ENCODE measurements at regions not wholly inside any gene's neighbourhood (a gene's known extent, or its start where the extent isn't known, plus 50 kb on each side); places are given as distances from the start of the nearest gene placed in this dataset.

GRCh38 chr17:71335212-71335611, 785.6 kb upstream of the SOX9 start:
- Histone ChIP-seq H3F3A (ENCODE audit: insufficient read depth) (no peaks in the 10 kb centered on the region), H3K9me2 (replicated peaks; ENCODE audit: insufficient read depth, low read length) (no peaks in the 10 kb centered on the region), H3K4me3 (ENCODE audit: insufficient read depth, low read length, poor library complexity, severe bottlenecking) (no peak overlapping the region), H3K9ac (ENCODE audit: low read length) (no peak overlapping the region), H3K79me2 (ENCODE audit: insufficient read depth, low read length) (no peaks in the 10 kb centered on the region), H2AFZ (ENCODE audit: low read depth, low read length, severe bottlenecking) (no peak overlapping the region), H3K4me2 (ENCODE audit: low read depth, low read length, poor library complexity, severe bottlenecking) (no peak overlapping the region), H3K9me3 (ENCODE audit: insufficient read depth, low read length) (no peaks in the 10 kb centered on the region), H3K27me3 (ENCODE audit: low read length) (no peaks in the 10 kb centered on the region), H4K20me1 (ENCODE audit: low read depth, low read length) (no peaks in the 10 kb centered on the region), H3K36me3 (ENCODE audit: low read length) (no peaks in the 10 kb centered on the region), H3K27ac (ENCODE audit: low read depth, low read length) (no peak overlapping the region)
- no peak for TF ChIP-seq CTCF (IDR thresholded peaks at IDR 0.05; ENCODE audit: insufficient read depth, low read length, poor library complexity, severe bottlenecking)
- no peak for TF ChIP-seq EZH2phosphoT487 (conservative IDR thresholded peaks at IDR 0.05; ENCODE audit: low read length)

GRCh38 chr17:71337938-71338337, 782.9 kb upstream of the SOX9 start:
- H3K4me2 ChIP-seq (ENCODE audit: low read depth, low read length, poor library complexity, severe bottlenecking) = no peak overlapping the region
- H3K4me3 ChIP-seq (ENCODE audit: insufficient read depth, low read length, poor library complexity, severe bottlenecking) = no peak overlapping the region
- no peak overlapping the region for H3K27ac ChIP-seq (ENCODE audit: low read depth, low read length)

GRCh38 chr17:71338396-71338795, 782.4 kb upstream of the SOX9 start:
- TF ChIP-seq EZH2phosphoT487 (conservative IDR thresholded peaks at IDR 0.05; ENCODE audit: low read length) (no peak), CTCF (IDR thresholded peaks at IDR 0.05; ENCODE audit: insufficient read depth, low read length, poor library complexity, severe bottlenecking) (no peak)
- Histone ChIP-seq H2AFZ (ENCODE audit: low read depth, low read length, severe bottlenecking) (no peak overlapping the region), H3K4me2 (ENCODE audit: low read depth, low read length, poor library complexity, severe bottlenecking) (no peak overlapping the region), H4K20me1 (ENCODE audit: low read depth, low read length) (no peaks in the 10 kb centered on the region), H3K9ac (ENCODE audit: low read length) (no peak overlapping the region), H3K4me3 (ENCODE audit: insufficient read depth, low read length, poor library complexity, severe bottlenecking) (no peak overlapping the region), H3K9me2 (replicated peaks; ENCODE audit: insufficient read depth, low read length) (no peaks in the 10 kb centered on the region), H3K36me3 (ENCODE audit: low read length) (no peaks in the 10 kb centered on the region), H3K9me3 (ENCODE audit: insufficient read depth, low read length) (no peaks in the 10 kb centered on the region), H3K27me3 (ENCODE audit: low read length) (no peaks in the 10 kb centered on the region), H3F3A (ENCODE audit: insufficient read depth) (no peaks in the 10 kb centered on the region), H3K27ac (ENCODE audit: low read depth, low read length) (no peak overlapping the region), H3K79me2 (ENCODE audit: insufficient read depth, low read length) (no peaks in the 10 kb centered on the region)

More at GRCh38 chr17:71337938-71338337, 782.9 kb upstream of the SOX9 start:
- H3K27me3 ChIP-seq (ENCODE audit: low read length) = no peaks in the 10 kb centered on the region
- no peak overlapping the region for H3K9ac ChIP-seq (ENCODE audit: low read length)
- no peaks in the 10 kb centered on the region for H3K9me2 ChIP-seq (replicated peaks; ENCODE audit: insufficient read depth, low read length)
- H3F3A ChIP-seq (ENCODE audit: insufficient read depth) = no peaks in the 10 kb centered on the region
- H2AFZ ChIP-seq (ENCODE audit: low read depth, low read length, severe bottlenecking) = no peak overlapping the region
- H3K79me2 ChIP-seq (ENCODE audit: insufficient read depth, low read length) = no peaks in the 10 kb centered on the region
- TF ChIP-seq CTCF (IDR thresholded peaks at IDR 0.05; ENCODE audit: insufficient read depth, low read length, poor library complexity, severe bottlenecking) (no peak), EZH2phosphoT487 (conservative IDR thresholded peaks at IDR 0.05; ENCODE audit: low read length) (no peak)
- no peaks in the 10 kb centered on the region for H3K9me3 ChIP-seq (ENCODE audit: insufficient read depth, low read length)
- no peaks in the 10 kb centered on the region for H3K36me3 ChIP-seq (ENCODE audit: low read length)
- no peaks in the 10 kb centered on the region for H4K20me1 ChIP-seq (ENCODE audit: low read depth, low read length)
